Stromal cell of bone marrow (primary cell): ENCODE measurements at regions not wholly inside any gene's neighbourhood (a gene's known extent, or its start where the extent isn't known, plus 50 kb on each side); places are given as distances from the start of the nearest gene placed in this dataset.
"Not testable (repeated sequence)": the region's sequence is repeated elsewhere in the genome, so short reads cannot be mapped to it uniquely, and the experiment has no call there.

ENCODE experiments used
- DNase-seq: peaks from one replicate; pipeline ENCODE4 v3.0.0-alpha.2; 2012; ENCODE audit warnings: low read depth

GRCh38 chr1:178572604-178573003 is 59.7 kb downstream of the TEX35 start:
- DNase-seq: no peak

DNA sequence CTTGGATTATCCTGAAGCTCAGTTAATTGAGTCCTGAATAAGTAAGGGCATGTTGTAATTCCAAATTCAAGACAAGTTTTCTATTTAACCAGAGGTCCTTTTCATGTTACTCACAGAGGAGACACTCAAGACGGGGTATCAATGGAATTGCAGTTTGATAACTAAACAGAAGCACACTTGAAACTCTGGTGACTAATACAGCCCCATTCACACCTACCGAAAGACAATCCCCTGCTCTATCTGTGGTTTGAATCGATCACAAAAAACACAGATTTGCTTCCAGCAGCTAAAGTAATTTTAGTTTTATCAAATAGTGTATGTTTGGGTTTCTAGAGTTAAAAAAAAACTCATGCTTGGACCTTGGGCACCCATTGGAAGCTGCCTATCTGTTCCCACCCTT is 60.4 kb downstream of the TEX35 start:
- DNase-seq: no peak

- DNase-seq: no peak
Measured at GRCh38 chr1:178574345-178574744, 61.4 kb downstream of the TEX35 start.

GRCh38 chr1:178575611-178576361 is 62.9 kb downstream of the TEX35 start:
- no peak for DNase-seq

- DNase-seq: no peak
Measured at GRCh38 chr1:178576841-178577240, 63.9 kb downstream of the TEX35 start.

DNA sequence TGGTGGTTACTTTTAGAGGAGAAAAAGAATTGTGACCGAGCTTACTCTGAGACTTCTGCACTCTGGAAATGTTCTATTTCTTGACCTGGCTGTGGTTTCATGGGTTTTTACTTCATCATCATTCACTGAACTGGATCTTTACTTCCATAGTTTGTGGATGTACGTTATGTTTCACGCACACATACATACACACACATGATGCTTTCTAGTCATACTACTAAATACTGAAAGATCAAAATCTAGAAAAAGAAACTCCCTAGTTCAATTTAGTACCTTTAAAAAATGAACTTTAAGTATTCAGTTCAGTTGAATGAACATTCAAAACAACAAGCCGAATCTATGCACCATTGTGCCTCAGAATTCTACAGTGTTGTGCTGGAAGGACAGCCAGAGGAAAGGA is 65.0 kb downstream of the TEX35 start:
- no peak for DNase-seq

DNA sequence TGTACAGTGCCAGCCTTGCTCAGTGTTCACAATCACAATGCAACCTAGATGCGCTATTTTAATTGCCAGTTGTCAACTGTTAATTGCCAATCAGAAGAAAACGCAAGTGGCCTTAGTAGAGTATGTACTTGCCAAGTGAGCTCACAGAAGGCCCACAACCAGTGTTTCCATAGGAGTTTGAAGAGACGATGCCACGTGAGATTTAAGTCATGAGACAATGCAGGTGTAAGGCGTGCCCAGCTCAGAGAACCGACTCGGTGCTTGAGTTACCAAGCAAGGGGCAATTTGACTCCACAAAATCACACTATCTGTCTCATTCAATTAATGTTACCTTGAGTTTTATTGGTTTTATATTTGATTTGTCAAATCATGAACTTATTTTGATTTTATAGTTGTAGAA is 65.6 kb downstream of the TEX35 start:
- no peak for DNase-seq

DNA sequence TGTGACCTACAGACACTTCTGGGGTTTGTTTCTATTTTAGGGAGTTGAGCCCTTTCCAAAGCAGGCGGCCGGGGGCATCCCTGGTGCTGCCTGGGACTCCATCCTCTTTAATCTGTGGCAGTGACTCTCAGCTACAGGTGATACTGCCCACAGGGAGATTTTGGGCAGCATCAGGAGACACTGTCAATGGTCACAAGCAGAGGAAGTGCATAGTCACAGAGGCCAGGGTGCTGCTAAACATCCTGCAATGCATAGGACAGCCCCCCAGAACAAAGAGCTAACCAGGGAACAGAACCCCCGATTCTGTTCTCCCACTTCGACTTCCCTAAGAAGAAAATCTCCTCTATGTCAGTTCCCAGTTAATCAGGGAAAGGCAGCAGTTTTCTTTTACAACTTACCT is 66.2 kb downstream of the TEX35 start:
- DNase-seq: no peak

DNA sequence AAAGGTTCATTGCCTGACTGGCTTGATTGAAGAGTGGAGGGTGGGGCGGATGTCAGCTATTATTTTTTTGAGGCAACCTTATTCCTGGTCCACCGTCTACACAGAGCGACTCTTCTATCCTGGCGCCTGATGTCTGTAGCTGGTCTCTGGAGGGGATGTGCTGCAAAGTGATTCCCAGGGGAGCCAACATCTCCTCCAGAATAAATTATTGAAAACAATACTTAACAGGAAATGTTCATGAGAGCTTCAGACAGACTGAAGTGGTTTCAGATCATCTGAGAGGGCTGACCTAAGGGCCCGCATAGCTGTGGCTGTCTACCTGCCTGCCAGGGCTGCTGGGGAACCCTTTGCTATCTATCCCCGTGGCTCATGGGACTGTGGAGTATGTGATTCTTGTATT is 66.7 kb downstream of the TEX35 start:
- no peak for DNase-seq

GRCh38 chr1:178580096-178580495 is 67.2 kb downstream of the TEX35 start:
- no peak for DNase-seq

DNA sequence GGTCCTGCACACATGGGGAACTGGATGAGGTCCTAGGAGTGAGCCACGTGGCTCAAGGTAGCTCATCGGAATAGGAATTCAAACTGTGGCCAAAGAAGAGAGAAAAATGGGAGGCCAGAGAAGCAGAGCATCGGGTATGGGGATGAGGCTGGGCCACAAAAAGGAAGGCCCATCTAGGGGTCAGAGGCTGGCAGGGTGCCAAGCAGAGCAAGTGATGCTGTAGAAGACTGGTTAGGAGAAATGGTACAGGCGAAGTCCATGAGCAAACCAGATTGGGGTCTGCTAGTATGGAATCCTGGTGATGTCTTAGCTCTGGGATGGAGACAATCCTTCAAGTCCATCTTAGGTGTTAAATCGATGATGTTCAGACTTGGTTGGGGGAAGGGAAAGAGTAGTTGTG is 68.0 kb downstream of the TEX35 start:
- no peak for DNase-seq

- DNase-seq: no peak
Measured at GRCh38 chr1:178581351-178582303, 68.7 kb downstream of the TEX35 start.

GRCh38 chr1:178587096-178587495 is 74.2 kb downstream of the TEX35 start:
- no peak for DNase-seq

DNA sequence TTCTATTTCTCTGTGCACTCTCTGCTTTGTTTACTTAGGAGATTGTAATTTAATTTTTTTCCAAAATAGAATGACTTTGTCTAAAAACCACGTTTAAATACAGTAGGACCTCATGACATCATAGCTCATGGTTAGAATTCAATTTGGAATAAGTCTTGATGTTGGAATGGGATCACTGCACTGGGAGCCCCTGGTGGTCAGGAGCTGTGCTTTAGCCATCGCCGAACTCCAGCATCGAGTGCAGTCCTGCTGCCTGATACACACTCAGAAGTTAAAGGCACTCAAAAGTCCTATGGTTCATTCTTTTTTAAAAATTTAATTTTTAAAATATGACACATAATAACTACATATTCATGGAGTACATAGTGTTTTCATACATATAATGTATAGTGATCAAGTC is 75.1 kb downstream of the TEX35 start:
- no peak for DNase-seq

GRCh38 chr1:178589042-178589441 is 76.1 kb downstream of the TEX35 start:
- DNase-seq: not testable (repeated sequence)

DNA sequence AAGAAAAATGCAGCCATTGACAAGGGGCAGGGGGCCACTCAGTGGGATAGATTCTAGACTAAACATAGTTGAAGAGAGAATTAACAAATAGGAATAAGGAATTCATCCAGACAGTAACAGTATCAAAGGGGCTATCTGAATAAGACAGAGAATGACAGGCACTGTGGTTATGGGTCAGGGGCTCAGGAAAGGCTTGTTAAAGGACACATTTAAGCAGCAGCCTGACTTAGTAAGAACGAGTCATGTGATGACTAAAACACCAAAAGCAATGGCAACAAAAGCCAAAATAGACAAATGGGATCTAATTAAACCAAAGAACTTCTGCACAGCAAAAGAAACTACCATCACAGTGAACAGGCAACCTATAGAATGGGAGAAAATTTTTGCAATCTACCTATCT is 78.9 kb downstream of the TEX35 start:
- DNase-seq: not testable (repeated sequence)

DNA sequence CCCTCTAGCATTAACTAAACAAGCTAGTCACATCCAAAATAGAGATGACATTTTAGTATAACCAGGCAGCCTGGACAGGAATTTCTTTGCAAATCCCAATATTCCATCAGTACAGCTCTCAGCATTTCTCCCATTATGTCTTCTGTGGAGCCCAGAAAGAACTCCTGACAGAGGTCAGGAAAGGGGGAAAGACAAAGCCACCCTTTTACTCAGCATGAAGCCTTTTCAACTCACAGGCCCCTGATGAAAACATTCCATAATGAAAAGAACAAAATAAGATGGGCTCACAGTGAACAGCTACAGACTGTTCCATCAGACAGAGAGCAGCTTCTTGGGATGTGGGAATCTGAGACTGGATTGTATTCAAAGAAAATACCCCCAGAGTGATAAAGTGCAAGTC is 80.6 kb downstream of the TEX35 start:
- DNase-seq: no peak

DNA sequence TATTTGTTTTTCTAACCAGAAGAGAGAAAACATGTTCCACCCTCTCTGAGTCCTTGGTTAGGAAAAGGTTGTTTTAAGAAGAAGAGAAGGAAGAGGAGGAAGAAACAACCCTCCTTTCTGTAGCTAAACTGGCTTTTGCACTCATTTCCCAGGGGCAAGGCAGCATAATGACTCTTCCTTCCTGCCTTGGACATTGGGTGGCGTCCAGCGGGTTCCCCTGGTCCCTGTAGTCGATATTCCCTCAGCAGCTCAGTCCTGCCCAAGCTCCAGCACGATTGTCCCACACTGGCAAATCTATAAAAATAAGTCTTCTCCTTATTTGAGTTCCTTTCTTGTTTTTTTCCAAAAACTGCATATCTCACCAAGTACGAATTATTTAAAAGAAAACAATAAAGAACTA is 81.2 kb downstream of the TEX35 start:
- no peak for DNase-seq

DNA sequence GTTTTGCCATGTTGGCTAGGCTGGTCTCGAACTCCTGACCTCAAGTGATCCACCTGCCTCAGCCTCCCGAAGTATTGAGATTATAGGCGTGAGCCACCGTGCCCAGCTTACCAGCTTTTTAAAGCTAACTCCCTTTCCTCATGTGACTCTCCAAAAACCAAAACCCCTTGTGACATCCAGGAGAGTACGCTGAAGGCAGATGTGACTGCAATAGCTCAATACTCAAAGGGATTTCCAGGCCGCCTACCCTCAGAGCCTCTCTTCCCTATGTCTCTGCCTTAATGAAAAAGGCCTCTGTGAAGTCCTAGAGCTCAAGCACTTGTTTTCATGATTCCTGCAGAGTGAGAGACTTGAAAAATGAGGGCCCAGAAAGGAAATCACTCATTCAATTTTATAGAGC is 82.6 kb downstream of the TEX35 start:
- DNase-seq: no peak

DNA sequence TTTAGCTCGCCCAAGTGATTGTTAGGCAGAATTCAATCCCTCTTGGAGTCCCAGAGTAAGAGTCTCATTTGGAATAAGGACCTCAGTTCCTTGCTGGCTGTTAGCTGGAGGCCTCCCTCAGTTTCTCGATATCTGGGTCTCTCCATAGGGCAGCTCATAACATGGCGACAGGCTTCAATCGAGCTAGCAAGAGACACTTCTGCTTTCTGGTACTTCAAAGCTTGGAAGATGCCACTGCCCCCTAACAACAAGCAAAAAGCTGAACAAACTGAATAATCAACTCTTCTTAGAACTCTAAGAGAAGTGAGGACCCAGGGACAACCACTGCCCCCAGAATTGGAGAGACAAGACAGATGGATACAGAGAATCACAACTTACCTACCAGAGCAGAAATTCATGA is 86.2 kb downstream of the TEX35 start:
- no peak for DNase-seq

DNA sequence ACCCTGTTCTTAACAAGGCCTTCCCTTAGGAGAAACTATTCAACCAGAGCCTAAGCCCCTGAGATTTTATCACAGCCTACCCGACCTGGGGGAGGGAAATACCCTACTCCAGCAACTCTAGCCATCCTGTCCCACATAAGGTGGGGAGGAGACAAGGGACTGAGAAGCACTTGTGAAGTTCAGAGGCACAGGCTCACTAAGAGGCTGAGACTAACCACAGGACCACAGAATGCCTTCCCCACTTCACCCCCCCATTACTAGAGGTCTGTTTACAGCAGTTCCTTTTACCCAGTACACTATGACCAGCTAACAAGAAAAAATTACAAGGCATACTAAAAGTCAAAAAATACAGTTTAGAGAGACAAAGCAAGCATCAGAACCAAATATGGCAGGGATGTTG is 86.8 kb downstream of the TEX35 start:
- no peak for DNase-seq

DNA sequence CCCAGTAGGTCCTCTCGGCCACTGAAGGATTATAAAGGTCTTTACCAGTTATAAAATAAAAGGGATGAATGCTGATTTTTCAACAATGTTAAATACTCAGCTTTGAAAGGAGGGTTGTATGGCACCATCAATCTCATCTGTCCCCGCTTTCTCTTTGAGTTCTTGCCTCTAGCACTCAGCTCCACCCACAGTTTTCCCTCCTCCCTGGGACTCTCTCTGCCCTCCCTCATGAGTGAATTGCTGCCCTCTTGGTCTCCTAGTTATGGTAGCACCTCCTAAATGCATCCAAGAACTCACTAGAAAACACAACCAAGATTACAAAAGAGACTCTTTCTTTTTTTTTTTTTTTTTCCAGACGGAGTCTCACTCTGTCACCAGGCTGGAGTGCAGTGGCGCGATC is 91.0 kb downstream of the TEX35 start:
- DNase-seq: no peak

- DNase-seq: no peak
Measured at GRCh38 chr1:178606839-178607238, 93.9 kb downstream of the TEX35 start.
